Right lobe of liver (tissue), 6 donors: ENCODE measurements at regions not wholly inside any gene's neighbourhood (a gene's known extent, or its start where the extent isn't known, plus 50 kb on each side); places are given as distances from the start of the nearest gene placed in this dataset.

Source experiments
- ATAC-seq, 4 donors: fragments of 200-7000 bp; cut with Tn5 transposase; one replicate each; pipeline ENCODE4 v1.9.1; 2020; ENCODE audit warnings: mild to moderate bottlenecking in 4 of 4, moderate library complexity in 4 of 4
- DNase-seq, 3 donors: peaks; one replicate each; pipeline ENCODE4 v3.0.0-alpha.2; 2020
- H3K27ac ChIP-seq, 3 donors: fragments of 200-600 bp; one replicate each; pipeline ENCODE4 v1.8.0; 2022
- H3K27me3 ChIP-seq, 2 donors: fragments of 200-600 bp; one replicate each; pipeline ENCODE4 v1.8.0; 2022
- H3K36me3 ChIP-seq, 4 donors: fragments of 200-600 bp; sonication (generic) in 1 of 4; one replicate each; pipeline versions ENCODE4 v1.5.1 to v1.8.0; 2017 to 2022; ENCODE audit warnings: control low read depth in 1 of 4
- H3K4me1 ChIP-seq, 4 donors: fragments of 200-600 bp; sonication (generic) in 1 of 4; one replicate each; pipeline versions ENCODE4 v1.5.1 to v1.8.0; 2017 to 2022; ENCODE audit warnings: control low read depth in 1 of 4
- H3K4me3 ChIP-seq, 3 donors: fragments of 200-600 bp; one replicate each; pipeline ENCODE4 v1.8.0; 2022
- H3K9me3 ChIP-seq, 4 donors: fragments of 200-600 bp; sonication (generic) in 1 of 4; one replicate each; pipeline versions ENCODE4 v1.5.1 to v1.8.0; 2017 to 2022; ENCODE audit warnings: control low read depth in 1 of 4
- POLR2A ChIP-seq: fragments of 450-650 bp; IDR thresholded peaks from one replicate; pipeline ENCODE4 v1.6.1; 2017; ENCODE audit warnings: antibody characterized with exemption, mild to moderate bottlenecking
- WGBS: methylation state at CpG from one replicate; pipeline ENCODE4 v1.1.6; 2018; ENCODE audit warnings: low coverage, low lambda C conversion rate; ENCODE audit not compliant: insufficient coverage; ENCODE audit errors: missing lambda C conversion rate; 5-methylcytosine and 5-hydroxymethylcytosine counted together
- intact Hi-C, 2 donors: fragments of 100-400 bp; cut with DNase I; formaldehyde crosslinking; loops; one replicate each; pipeline versions ENCODE4 v1.11.2 to v1.14.1; 2022
- TF ChIP-seq, protein P1 (sequence below), 4 donors: fragments of 200-600 bp in 3 of 4; fragments of 450-650 bp in 1 of 4; IDR thresholded peaks; one replicate each; pipeline versions ENCODE4 v1.5.1 to v1.8.0; 2016 to 2022; ENCODE audit warnings: antibody characterized with exemption in 4 of 4, mild to moderate bottlenecking in 2 of 4
- donor health status: DM: no; HTN: yes; CAD: no.
- donor health status: DM: no; HTN: no; CAD: no.
- donor health status: DM: no; HTN: no; CAD: no.
- donor health status: DM: no; HTN: yes; CAD: no.
- donor health status: DM: no; HTN: yes; CAD: no.

DNA sequence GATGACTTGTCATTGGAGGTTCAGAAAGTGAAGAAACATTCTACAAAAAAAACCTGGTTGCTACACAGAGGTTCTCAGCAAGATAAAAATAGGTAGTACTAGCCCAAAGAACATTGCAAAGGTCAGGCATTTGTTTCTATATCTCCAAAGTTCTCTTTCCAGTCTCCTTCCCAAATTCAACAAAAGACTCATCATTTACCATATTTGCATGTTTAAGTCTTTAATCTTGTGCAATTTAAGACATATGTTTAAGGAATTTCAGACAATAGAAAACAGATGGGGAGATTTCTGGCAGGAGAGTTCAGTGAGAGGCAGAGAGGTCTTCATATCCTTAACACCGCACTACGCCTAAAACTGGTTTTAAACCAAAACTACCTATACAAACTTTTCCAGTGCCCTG, 173.8 kb upstream of the THBS1 start:
- DNase-seq = no peak

GRCh38 chr15:39409876-39410530, 170.9 kb upstream of the THBS1 start:
- Histone ChIP-seq H3K27me3 (no peaks in the 10 kb centered on the region), H3K4me1 (no peaks in the 10 kb centered on the region), H3K36me3 (no peaks in the 10 kb centered on the region), H3K27ac (no peak overlapping the region), H3K4me3 (no peak overlapping the region), H3K9me3 (no peaks in the 10 kb centered on the region)
- TF ChIP-seq POLR2A = no peak
- TF ChIP-seq, protein P1, sequence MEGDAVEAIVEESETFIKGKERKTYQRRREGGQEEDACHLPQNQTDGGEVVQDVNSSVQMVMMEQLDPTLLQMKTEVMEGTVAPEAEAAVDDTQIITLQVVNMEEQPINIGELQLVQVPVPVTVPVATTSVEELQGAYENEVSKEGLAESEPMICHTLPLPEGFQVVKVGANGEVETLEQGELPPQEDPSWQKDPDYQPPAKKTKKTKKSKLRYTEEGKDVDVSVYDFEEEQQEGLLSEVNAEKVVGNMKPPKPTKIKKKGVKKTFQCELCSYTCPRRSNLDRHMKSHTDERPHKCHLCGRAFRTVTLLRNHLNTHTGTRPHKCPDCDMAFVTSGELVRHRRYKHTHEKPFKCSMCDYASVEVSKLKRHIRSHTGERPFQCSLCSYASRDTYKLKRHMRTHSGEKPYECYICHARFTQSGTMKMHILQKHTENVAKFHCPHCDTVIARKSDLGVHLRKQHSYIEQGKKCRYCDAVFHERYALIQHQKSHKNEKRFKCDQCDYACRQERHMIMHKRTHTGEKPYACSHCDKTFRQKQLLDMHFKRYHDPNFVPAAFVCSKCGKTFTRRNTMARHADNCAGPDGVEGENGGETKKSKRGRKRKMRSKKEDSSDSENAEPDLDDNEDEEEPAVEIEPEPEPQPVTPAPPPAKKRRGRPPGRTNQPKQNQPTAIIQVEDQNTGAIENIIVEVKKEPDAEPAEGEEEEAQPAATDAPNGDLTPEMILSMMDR (IDR thresholded peaks at IDR 0.05) = no peak
- WGBS = 96% methylated on average over 2 of the region's 2 CpGs
- DNase-seq (no peak), ATAC-seq (no peak)
- intact Hi-C loops = no loop called here

More for the DNA sequence above, 173.8 kb upstream of the THBS1 start:
- no peaks in the 10 kb centered on the region for H3K27me3 ChIP-seq
- WGBS = 95% methylated on average over 2 of the region's 2 CpGs
- no peak overlapping the region for H3K4me3 ChIP-seq
- TF ChIP-seq, protein P1 (IDR thresholded peaks at IDR 0.05) = no peak
- TF ChIP-seq POLR2A = no peak
- no peak for ATAC-seq
- no peaks in the 10 kb centered on the region for H3K36me3 ChIP-seq
- H3K4me1 ChIP-seq = no peaks in the 10 kb centered on the region
- H3K9me3 ChIP-seq = no peaks in the 10 kb centered on the region
- intact Hi-C loops = no loop called here
- H3K27ac ChIP-seq = no peak overlapping the region

- no peak for DNase-seq
- Histone ChIP-seq H3K9me3 (no peaks in the 10 kb centered on the region), H3K4me1 (no peaks in the 10 kb centered on the region), H3K27ac (no peak overlapping the region), H3K27me3 (no peaks in the 10 kb centered on the region), H3K36me3 (no peaks in the 10 kb centered on the region), H3K4me3 (no peak overlapping the region)
- TF ChIP-seq, protein P1 (IDR thresholded peaks at IDR 0.05) = no peak
- no peak for TF ChIP-seq POLR2A
- WGBS = 48% methylated on average over 4 of the region's 4 CpGs
- intact Hi-C loops = no loop called here
- ATAC-seq = no peak
These were observed 169.5 kb upstream of the THBS1 start for GRCh38 chr15:39411102-39411989.

DNA sequence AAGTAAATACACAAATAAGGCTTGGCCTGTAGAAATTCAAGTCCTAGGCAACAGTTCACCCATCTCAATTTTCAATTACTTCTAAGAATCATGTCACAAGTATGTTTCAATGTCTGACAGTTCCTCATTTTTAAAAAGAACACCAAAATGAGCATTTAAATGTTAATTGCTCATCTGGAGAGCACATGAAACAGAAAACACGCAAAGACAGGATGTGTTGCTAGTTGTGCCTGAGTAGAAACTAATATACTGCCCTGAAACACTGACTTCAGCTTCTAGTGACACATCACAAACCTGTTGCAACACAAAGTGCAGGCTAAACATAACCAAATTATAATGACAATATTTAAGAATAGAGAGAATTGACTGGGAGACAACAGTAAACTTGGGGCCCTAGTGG, 167.3 kb upstream of the THBS1 start:
- intact Hi-C loops = no loop called here
- ATAC-seq = no peak
- Histone ChIP-seq H3K4me1 (no peaks in the 10 kb centered on the region), H3K27ac (no peak overlapping the region), H3K4me3 (no peak overlapping the region), H3K36me3 (no peaks in the 10 kb centered on the region), H3K9me3 (no peaks in the 10 kb centered on the region), H3K27me3 (no peaks in the 10 kb centered on the region)
- 15% methylated on average over 1 of the region's 1 CpG for WGBS
- TF ChIP-seq, protein P1 (IDR thresholded peaks at IDR 0.05) = no peak
- TF ChIP-seq POLR2A = no peak
- no peak for DNase-seq
